Activated CD4-positive, alpha-beta T cell treated with anti-CD3 and anti-CD28 coated beads, Interleukin-2, amount 50 U/mL, for 48 hours (primary cell): ENCODE measurements at regions not wholly inside any gene's neighbourhood (a gene's known extent, or its start where the extent isn't known, plus 50 kb on each side); places are given as distances from the start of the nearest gene placed in this dataset.

Experiments
- DNase-seq, 2 experiments: peaks; one replicate each; pipeline ENCODE4 v3.0.0-alpha.2; 2020

DNA sequence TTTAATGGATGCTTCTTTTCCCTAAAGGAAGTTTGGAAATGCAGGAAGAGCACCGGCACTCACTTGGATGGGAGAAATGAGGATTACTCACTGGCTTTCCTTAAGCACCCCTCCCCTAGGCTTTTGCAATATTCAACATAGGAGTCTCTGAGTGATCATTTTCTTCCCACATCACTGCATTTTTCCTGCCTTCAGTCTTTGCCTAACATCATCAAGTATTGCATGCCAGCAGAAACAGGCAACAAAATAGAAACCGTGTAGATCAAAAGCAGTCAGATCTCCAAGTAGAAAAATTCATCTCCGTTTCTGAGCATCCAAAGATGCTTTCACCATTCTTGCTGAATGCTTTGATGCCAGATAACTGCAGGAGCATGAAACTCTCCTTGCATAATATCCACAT lies 119.9 kb downstream of the ADCYAP1R1 start:
- DNase-seq: no peak

GRCh38 chr7:31171216-31171785 lies 119.2 kb downstream of the ADCYAP1R1 start:
- DNase-seq: no peak
